GM12872 (cell line): ENCODE measurements at regions not wholly inside any gene's neighbourhood (a gene's known extent, or its start where the extent isn't known, plus 50 kb on each side); places are given as distances from the start of the nearest gene placed in this dataset.

Experiments
- TF ChIP-seq, protein P1 (sequence below): IDR thresholded peaks from 3 replicates; pipeline ENCODE4 v1.5.1; 2011; ENCODE audit warnings: low read depth, mild to moderate bottlenecking, low read length, moderate library complexity; ENCODE audit not compliant: insufficient read depth

DNA sequence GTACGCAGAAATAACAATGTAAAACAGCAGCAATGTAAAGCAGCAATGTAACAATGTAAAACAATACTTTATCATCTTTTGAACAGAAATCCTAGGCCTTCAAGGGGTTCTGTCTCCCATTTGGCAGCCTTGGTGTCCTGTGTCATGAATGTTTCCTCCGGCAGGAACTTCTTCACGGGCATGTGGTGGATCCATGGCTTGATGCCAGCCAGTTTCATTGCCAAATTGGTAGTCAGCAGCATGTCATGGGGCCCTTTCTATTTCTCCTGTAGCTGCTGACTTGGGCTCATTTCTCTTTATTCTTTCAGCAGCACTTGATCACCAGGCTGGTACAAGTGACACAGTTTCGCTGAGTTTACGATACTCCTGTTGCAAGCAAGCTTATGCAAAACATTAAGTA is 275.3 kb downstream of the HTR1A start:
- TF ChIP-seq, protein P1, sequence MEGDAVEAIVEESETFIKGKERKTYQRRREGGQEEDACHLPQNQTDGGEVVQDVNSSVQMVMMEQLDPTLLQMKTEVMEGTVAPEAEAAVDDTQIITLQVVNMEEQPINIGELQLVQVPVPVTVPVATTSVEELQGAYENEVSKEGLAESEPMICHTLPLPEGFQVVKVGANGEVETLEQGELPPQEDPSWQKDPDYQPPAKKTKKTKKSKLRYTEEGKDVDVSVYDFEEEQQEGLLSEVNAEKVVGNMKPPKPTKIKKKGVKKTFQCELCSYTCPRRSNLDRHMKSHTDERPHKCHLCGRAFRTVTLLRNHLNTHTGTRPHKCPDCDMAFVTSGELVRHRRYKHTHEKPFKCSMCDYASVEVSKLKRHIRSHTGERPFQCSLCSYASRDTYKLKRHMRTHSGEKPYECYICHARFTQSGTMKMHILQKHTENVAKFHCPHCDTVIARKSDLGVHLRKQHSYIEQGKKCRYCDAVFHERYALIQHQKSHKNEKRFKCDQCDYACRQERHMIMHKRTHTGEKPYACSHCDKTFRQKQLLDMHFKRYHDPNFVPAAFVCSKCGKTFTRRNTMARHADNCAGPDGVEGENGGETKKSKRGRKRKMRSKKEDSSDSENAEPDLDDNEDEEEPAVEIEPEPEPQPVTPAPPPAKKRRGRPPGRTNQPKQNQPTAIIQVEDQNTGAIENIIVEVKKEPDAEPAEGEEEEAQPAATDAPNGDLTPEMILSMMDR: no peak

DNA sequence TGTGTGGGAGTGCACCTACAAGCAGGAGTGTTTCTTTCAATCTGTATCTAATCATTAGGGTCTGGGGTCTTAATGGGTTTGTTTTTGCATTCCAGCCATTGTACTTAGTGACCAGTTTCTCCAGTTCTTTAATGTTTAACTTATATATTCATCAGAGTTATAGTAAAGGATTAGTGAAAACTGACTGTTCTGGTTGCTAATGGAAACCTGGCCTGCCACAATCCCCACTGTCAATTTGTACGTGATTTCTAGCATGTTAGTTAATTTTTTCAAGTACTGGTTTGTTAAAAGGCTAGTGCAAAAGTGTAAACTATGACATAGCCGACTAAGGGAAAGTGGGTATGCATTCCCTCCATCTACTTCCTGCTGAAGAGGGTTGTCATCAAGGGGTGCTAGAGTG is 276.1 kb downstream of the HTR1A start:
- TF ChIP-seq, protein P1: no peak

DNA sequence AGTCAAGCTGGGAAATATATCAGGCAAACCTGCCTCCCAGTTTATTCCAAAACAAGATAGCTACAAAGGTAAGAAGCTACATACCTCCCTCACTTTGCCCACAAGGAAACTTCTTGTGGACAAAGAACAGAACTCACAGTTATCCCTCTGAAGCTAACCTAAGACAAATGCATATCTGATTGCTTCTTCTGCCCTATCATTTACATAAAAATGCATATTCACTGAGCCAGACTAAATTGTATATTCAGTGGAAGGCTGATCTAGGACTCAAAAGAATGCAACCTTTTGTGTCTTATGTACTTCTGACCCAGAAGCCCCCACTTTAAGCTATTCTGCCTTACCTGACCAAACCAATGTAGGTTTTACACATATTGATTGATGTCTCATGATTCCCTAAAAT is 276.8 kb downstream of the HTR1A start:
- TF ChIP-seq, protein P1: no peak

DNA sequence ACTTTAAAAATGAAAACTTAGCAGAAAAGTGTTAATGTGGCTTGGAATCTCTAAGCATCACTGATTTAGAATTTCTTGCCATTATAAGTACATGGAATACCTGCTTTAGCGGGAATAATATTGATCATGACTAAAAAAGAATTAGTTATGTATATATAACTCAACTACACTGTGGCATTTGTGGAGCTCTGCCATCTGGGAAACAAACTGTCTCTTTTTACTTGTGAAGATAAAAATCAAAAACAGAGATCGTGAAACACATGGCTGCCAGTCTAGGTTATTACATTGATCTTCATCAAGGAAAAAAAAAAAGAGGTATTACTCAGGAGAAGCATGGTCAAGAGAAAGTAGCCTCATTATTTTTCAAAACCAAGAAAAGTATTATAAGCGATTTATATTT is 287.4 kb downstream of the HTR1A start:
- TF ChIP-seq, protein P1: no peak

DNA sequence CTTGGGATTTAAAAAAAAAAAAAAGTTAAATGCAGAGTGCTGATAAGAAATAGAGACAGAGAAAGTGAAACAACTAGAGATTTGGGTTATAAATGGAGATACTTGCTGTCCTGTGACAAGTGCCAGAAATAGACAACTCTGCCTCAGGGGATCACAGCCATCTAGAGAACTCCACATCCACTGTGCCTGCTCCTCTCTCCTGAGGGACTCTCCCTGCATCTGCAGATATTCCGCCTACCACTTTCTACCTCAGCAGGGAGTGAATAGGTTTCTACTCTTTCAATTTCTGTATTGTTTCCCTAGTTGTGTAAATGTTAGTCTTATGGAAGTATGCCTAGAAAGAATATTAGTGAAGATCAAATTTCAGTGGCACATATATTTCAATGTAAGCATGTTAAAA is 307.2 kb downstream of the HTR1A start:
- TF ChIP-seq, protein P1: no peak

DNA sequence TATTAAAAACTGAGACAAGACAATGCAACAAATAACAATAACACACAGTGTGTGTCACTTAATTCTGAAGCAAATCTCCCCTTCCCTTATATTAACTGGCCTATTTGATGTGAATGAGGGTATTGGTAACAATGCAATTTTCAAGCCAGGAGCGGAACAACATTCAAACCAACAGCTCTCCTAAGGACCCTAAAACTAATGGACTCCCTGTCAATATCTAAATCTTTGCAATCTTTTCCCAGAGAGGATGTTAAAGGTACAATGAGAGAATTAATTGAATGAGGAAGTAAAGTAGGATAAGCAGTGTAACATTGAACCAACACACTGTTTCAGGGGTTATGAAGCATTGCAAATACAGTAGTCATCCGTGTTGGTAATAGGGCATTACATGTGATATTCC is 311.7 kb downstream of the HTR1A start:
- TF ChIP-seq, protein P1: no peak

DNA sequence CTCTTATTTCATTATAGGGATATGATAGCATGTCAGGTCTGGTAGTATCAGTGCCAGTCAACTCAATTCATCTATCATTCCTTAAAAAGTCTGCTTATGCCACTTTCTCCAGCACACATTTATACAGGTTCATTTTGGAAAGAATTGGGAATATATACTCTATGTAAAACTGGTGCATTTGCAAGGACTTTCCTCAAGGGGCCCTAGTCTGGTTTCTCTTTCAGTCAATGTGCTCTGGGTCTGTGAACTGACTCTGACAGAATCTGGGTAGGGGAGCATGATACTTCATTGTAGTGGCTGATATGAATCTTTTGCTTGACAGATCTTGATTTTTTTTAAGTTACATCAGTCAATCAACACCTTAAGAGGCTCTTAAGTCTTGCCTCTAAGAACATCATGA is 313.9 kb downstream of the HTR1A start:
- TF ChIP-seq, protein P1: no peak
